ENCODE measurements at regions not wholly inside any gene's neighbourhood (a gene's known extent, or its start where the extent isn't known, plus 50 kb on each side); places are given as distances from the start of the nearest gene placed in this dataset.
"Not testable (repeated sequence)": the region's sequence is repeated elsewhere in the genome, so short reads cannot be mapped to it uniquely, and the experiment has no call there.

DNA sequence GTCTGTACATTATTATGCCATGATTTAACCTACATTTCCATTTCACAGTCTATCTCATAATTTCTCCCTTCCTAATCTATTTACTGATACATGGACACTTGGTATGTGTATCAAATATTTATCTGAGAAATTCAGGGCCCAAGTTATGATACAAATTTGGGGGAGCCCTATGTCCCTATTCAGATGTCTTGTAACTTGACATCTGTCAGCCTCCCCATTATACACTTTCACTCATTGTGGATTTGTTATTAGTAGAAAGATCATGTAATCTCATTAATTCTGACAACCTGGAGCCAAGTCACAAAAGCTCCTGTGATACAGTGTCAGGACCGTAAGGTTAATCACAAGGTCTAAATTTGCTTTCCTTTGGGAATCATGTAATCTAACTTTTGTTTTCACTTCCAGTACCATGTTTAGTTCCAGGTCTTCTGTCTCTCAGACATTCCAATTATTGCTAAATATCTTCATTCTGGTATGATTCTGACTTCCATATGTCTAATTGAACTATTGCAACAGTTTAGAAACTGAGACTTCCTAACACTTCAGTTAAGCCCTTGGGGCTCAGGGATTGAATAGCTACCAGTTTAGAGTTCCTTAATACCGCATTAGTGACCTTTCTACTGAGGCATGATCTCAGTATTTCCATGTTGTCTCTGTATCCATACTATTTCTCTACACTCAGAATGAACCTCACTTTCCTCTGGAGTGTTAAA is 182.9 kb upstream of the NUDT12 start:
- H3K27ac Mint-ChIP-seq: no peak overlapping the region
- H3K9me3 Mint-ChIP-seq: no peaks in the 10 kb centered on the region
- TF ChIP-seq, protein P1, sequence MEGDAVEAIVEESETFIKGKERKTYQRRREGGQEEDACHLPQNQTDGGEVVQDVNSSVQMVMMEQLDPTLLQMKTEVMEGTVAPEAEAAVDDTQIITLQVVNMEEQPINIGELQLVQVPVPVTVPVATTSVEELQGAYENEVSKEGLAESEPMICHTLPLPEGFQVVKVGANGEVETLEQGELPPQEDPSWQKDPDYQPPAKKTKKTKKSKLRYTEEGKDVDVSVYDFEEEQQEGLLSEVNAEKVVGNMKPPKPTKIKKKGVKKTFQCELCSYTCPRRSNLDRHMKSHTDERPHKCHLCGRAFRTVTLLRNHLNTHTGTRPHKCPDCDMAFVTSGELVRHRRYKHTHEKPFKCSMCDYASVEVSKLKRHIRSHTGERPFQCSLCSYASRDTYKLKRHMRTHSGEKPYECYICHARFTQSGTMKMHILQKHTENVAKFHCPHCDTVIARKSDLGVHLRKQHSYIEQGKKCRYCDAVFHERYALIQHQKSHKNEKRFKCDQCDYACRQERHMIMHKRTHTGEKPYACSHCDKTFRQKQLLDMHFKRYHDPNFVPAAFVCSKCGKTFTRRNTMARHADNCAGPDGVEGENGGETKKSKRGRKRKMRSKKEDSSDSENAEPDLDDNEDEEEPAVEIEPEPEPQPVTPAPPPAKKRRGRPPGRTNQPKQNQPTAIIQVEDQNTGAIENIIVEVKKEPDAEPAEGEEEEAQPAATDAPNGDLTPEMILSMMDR (IDR thresholded peaks at IDR 0.05): no peak
- H3K4me1 Mint-ChIP-seq: peaks cover 8% of the 10 kb centered on the region
- no peaks in the 10 kb centered on the region for H3K36me3 Mint-ChIP-seq (ENCODE audit: low read depth)
- H3K27me3 Mint-ChIP-seq (ENCODE audit: low read depth, poor library complexity): no peaks in the 10 kb centered on the region
- no peak for DNase-seq
- no peak overlapping the region for H3K4me3 Mint-ChIP-seq

DNA sequence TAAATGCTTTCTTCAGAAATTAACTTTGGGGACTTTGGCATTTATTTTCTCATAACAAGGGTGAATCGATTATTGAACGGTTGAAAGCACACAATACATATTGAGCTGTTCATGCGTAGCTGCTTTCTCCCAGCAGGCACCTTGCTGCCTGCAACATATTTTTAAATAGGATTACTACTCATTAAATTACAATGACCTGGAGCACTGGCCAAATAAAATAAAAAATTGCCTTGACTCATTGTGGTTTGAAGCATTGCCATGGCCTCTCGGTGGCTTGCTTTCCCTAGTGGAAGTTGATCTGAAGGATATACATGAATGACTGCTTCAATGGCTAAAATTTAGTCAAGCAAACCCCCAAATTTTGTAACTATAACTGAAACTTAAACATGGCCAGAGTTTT is 181.6 kb upstream of the NUDT12 start:
- Mint-ChIP-seq H3K27ac (no peak overlapping the region), H3K4me1 (peaks cover 8% of the 10 kb centered on the region), H3K27me3 (ENCODE audit: low read depth, poor library complexity) (no peaks in the 10 kb centered on the region), H3K36me3 (ENCODE audit: low read depth) (no peaks in the 10 kb centered on the region), H3K4me3 (no peak overlapping the region), H3K9me3 (no peaks in the 10 kb centered on the region)
- TF ChIP-seq, protein P1 (IDR thresholded peaks at IDR 0.05): no peak
- no peak for DNase-seq

DNA sequence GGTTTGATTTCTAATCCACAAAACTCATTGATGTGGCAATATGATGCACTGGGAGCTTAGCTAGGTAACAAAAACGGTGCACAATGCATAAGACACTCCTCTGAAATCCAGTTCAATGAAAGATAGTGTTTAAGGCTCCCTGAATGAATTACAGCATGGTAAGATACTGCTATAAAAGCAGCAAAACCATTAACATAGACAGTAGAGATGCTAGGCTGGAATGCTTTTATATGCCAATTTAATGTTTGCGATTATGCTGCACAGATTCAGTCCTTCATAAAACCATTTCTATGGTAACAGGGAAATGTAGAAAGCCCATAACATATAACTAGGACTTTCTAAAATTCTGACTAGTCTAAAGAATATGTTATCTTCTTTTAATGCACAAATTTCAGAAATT is 180.8 kb upstream of the NUDT12 start:
- Mint-ChIP-seq H3K4me3 (no peak overlapping the region), H3K27me3 (ENCODE audit: low read depth, poor library complexity) (no peaks in the 10 kb centered on the region), H3K9me3 (no peaks in the 10 kb centered on the region), H3K27ac (no peak overlapping the region), H3K4me1 (peaks cover 8% of the 10 kb centered on the region), H3K36me3 (ENCODE audit: low read depth) (no peaks in the 10 kb centered on the region)
- TF ChIP-seq, protein P1 (IDR thresholded peaks at IDR 0.05): no peak
- DNase-seq: no peak

DNA sequence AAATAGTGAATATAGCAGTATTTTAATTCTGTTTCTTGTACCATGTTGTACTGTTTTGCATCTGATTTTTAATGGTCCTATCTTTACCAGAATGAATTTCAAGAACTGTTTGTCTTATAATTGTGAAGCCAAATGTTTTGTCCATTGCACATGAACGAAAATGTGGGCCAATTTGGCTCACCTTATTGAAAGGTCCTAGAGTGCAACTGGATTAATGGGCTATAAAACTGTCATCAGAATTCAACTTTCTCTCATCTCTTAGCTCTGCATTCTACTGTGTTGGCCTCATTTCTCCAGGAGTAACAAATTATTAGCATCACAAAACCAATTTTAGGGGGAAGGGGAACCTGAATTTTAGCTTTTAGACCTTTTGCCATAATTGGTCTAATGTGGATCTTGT is 179.4 kb upstream of the NUDT12 start:
- H3K27me3 Mint-ChIP-seq (ENCODE audit: low read depth, poor library complexity): no peaks in the 10 kb centered on the region
- peaks cover 8% of the 10 kb centered on the region for H3K4me1 Mint-ChIP-seq
- TF ChIP-seq, protein P1 (IDR thresholded peaks at IDR 0.05): no peak
- no peak overlapping the region for H3K27ac Mint-ChIP-seq
- H3K9me3 Mint-ChIP-seq: no peaks in the 10 kb centered on the region
- H3K36me3 Mint-ChIP-seq (ENCODE audit: low read depth): no peaks in the 10 kb centered on the region
- no peak overlapping the region for H3K4me3 Mint-ChIP-seq
- DNase-seq: no peak

DNA sequence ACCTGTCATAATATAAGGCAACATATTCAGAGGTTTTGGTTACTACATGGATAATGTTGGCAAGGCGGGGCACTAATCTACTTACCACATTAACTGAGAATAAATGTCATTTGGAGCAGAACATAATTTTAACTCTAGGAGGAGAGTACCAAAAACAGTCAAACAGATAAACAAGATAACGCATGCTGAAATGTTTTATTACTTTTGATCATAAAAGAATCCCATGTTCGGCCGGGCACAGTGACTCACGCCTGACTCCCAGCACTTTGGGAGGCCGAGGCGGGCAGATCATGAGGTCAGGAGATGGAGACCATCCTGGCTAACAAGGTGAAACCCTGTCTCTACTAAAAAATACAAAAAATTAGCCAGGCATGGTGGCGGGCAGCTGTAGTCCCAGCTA is 173.8 kb upstream of the NUDT12 start:
- not testable (repeated sequence) for H3K27ac Mint-ChIP-seq; H3K27me3 Mint-ChIP-seq (ENCODE audit: low read depth, poor library complexity); H3K36me3 Mint-ChIP-seq (ENCODE audit: low read depth); H3K9me3 Mint-ChIP-seq; DNase-seq; H3K4me1 Mint-ChIP-seq; H3K4me3 Mint-ChIP-seq

DNA sequence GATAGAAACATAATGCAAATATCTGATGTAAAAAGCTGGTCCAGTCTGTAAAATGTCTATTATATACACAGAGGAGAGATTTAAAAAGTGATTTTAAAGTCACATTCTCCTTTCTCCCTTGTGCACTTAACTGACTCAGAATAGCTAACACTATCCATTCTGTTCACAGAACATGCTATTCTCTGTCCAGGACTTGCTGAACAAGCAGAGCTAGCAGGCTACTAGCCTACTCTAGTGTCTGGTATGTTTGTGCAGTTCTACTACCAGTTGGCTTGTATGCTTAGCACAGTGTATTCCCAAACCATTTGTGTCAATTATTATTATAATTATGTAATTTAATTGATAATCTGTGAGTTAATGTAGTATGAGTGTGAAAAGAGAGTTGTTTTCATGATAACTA is 161.7 kb upstream of the NUDT12 start:
- TF ChIP-seq, protein P1 (IDR thresholded peaks at IDR 0.05): no peak
- no peak overlapping the region for H3K27ac Mint-ChIP-seq
- peaks cover 6% of the 10 kb centered on the region for H3K36me3 Mint-ChIP-seq (ENCODE audit: low read depth)
- no peaks in the 10 kb centered on the region for H3K27me3 Mint-ChIP-seq (ENCODE audit: low read depth, poor library complexity)
- H3K9me3 Mint-ChIP-seq: peaks cover 29% of the 10 kb centered on the region
- DNase-seq: no peak
- H3K4me3 Mint-ChIP-seq: no peak overlapping the region
- H3K4me1 Mint-ChIP-seq: no peaks in the 10 kb centered on the region

Data from nephron progenitor cell (in vitro differentiated cells).